Ovary (tissue), 3 donors: ENCODE measurements at regions not wholly inside any gene's neighbourhood (a gene's known extent, or its start where the extent isn't known, plus 50 kb on each side); places are given as distances from the start of the nearest gene placed in this dataset.

Experiments
- CTCF ChIP-seq, 3 donors: fragments of 450-650 bp in 2 of 3; fragments of 200-600 bp in 1 of 3; IDR thresholded peaks; one replicate each; pipeline versions ENCODE4 v1.5.1 to v1.8.0; 2016 to 2022; ENCODE audit warnings: antibody characterized with exemption in 3 of 3, mild to moderate bottlenecking in 1 of 3
- POLR2A ChIP-seq: fragments of 450-650 bp; IDR thresholded peaks from one replicate; pipeline ENCODE4 v1.6.1; 2017; ENCODE audit warnings: antibody characterized with exemption, mild to moderate bottlenecking, moderate library complexity
- donor health status: DM: no; HTN: no; CAD: no.

DNA sequence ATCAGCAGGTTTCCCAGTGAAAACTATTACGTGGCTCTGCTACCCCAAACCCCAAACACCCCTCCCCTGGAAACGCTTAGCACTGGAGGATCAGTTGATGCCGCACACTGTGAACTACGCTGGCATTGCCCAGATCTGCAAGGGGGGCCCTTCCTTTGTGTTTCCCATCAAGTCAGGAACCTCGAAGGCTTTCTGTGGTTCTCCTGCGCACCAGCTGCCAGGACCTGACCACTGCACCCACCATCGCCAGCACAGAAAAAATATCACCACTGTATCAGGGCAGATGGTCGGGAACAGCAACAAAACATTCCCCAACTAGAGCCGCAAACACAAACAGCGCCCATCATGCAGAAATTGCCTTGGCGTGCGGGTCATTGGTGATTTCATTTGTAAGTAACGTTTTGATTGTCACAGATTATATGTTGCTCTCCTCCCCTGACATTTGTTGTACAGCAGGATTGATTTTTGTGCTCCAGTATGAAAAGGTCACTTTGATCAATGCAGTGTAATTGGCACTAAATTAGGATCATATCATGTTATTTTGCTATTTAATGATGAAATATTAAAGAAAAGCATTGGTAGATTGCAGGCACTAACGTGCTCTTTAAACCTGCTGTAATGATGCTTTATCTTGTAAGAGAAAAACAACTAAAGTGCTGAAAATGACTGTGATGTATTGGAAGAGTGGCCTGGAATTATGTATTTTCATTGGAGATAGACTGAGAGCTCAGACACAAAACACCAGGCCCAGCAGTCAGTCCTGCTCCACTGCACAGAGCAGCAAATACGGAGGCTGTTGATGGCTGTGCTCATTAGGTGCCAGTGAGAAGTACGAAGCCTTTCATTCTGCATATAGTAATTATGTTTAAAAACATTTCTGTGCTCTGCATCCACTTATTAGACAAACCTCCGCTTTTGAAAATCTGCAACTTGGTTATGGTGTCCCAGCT is 833.2 kb upstream of the SALL3 start:
- TF ChIP-seq CTCF (IDR thresholded peaks at IDR 0.05): no peak
- TF ChIP-seq POLR2A: no peak
